HG03520 (cell line): ENCODE measurements at regions not wholly inside any gene's neighbourhood (a gene's known extent, or its start where the extent isn't known, plus 50 kb on each side); places are given as distances from the start of the nearest gene placed in this dataset.

Experiments
- ATAC-seq: cut with Tn5 transposase; IDR thresholded peaks from one replicate; pipeline ENCODE4 v1.9.1; 2021; ENCODE audit warnings: mild to moderate bottlenecking, moderate library complexity; ENCODE audit not compliant: unreplicated experiment

GRCh38 chr7:86975449-86975848, 84.0 kb downstream of the ELAPOR2 start:
- ATAC-seq = no peak

- ATAC-seq = no peak
Measured at GRCh38 chr7:86972072-86972471, 87.4 kb downstream of the ELAPOR2 start.

GRCh38 chr7:86970986-86971385, 88.5 kb downstream of the ELAPOR2 start:
- ATAC-seq = no peak

DNA sequence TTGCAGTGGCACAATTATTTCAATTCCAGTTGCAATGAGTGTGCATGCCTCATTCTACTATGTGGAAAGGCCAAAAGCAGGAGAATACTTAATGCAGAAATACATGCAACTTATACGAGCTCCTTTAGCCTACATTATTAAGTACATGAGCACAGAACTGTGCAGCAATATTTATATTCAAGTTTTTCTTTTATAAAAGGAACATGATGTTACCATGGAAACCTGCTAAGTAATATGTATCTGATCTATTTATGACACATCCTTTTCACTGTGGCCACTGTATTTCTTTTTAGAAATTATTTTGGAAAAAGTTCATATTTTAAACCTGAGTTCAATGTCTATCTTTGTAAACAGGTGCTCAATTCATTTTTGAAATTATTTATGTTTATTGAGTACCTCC, 88.9 kb downstream of the ELAPOR2 start:
- ATAC-seq = no peak

DNA sequence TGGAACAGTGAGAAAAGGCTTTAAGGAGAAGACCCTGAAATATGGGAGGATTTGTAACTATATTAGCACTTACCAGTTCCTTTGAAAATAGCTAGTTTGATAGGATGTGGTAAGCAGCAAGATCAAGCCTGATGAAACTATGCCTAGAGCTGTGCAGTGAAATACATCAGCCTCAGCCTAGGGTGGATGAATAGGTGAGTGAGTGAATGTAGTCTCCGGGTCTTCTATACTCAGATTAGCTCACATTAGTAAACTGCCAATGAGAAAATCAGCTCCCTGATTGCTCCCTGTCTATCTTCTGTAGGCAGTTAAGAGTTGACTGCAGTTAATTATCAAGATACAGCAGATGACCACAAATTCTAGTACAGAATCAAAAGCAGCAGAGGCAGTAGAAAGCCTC, 89.6 kb downstream of the ELAPOR2 start:
- no peak for ATAC-seq

- no peak for ATAC-seq
Measured at GRCh38 chr7:86968618-86969017, 90.8 kb downstream of the ELAPOR2 start.

GRCh38 chr7:86966916-86967315, 92.5 kb downstream of the ELAPOR2 start:
- no peak for ATAC-seq

GRCh38 chr7:86965727-86966120, 93.7 kb downstream of the ELAPOR2 start:
- ATAC-seq = no peak

GRCh38 chr7:86964973-86965726, 94.3 kb downstream of the ELAPOR2 start:
- no peak for ATAC-seq

GRCh38 chr7:86963599-86964230, 95.7 kb downstream of the ELAPOR2 start:
- ATAC-seq = peak; percentile 94

- ATAC-seq = no peak
Measured at GRCh38 chr7:86962623-86963022, 96.8 kb downstream of the ELAPOR2 start.

GRCh38 chr7:86961686-86962085, 97.8 kb downstream of the ELAPOR2 start:
- ATAC-seq = no peak

GRCh38 chr7:86958380-86958779, 101.1 kb downstream of the ELAPOR2 start:
- ATAC-seq = no peak

- ATAC-seq = no peak
Measured at GRCh38 chr7:86956567-86956966, 102.9 kb downstream of the ELAPOR2 start.

GRCh38 chr7:86955895-86956503, 103.5 kb downstream of the ELAPOR2 start:
- ATAC-seq = no peak

- no peak for ATAC-seq
Measured at GRCh38 chr7:86954971-86955370, 104.5 kb downstream of the ELAPOR2 start.

- no peak for ATAC-seq
Measured at GRCh38 chr7:86953653-86954336, 105.7 kb downstream of the ELAPOR2 start.

DNA sequence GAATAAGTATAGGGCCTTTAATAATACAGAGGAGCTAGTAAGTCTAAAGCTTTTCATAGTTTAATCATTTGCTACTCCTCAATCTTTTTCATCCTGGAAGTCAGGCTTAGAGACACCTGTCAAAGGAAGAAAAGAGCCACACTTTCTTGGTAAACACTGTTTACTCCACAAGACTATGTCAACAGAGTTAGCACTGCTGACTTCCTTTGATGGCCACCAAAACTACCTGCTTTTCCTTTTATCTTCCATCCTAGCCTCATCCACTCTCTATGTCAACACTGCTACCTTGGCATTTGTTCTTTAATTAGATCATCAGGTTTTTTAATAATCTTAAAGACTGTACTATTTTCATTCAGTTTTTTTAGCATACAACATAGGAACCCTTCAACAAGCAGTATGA, 106.2 kb downstream of the ELAPOR2 start:
- ATAC-seq = no peak

- no peak for ATAC-seq
Measured at GRCh38 chr7:86951895-86952294, 107.6 kb downstream of the ELAPOR2 start.

- no peak for ATAC-seq
Measured at GRCh38 chr7:86950944-86951343, 108.5 kb downstream of the ELAPOR2 start.

DNA sequence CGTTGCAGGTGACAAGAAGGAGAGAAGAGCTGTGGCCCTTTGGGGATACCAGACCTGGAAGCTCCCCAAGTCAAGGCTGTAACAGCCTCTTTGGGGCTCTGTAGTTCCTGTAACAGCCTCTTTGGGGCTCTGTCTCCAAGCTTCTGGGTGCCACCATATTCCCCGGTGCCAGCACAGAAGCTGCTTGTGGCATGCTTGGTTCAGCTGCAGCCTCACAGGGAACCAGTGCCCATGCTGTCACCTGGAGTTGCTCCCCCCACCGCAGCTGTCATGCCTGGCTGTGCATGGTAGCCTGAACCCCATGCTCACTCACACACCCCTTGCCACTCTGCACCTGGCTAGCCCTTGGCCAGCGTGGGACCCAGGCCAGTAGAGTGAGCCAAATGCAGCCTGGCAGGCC, 109.1 kb downstream of the ELAPOR2 start:
- ATAC-seq = no peak
